HEK293 (cell line): ENCODE measurements at regions not wholly inside any gene's neighbourhood (a gene's known extent, or its start where the extent isn't known, plus 50 kb on each side); places are given as distances from the start of the nearest gene placed in this dataset.

ENCODE experiments used
- CTCF ChIA-PET: fragments of 350-600 bp; formaldehyde crosslinking; extraction: SDS; loops from one replicate; lab custom pipeline; 2021; ENCODE audit warnings: antibody characterized with exemption; lab: Yijun Ruan, JAX
- POLR2A ChIA-PET: fragments of 300-600 bp; formaldehyde crosslinking; extraction: SDS; loops from one replicate; lab custom pipeline; 2020; ENCODE audit warnings: antibody characterized with exemption, inconsistent platforms; lab: Yijun Ruan, JAX
- H3K27ac ChIP-seq: fragments of 200-500 bp; sonication (Bioruptor generic); 2 replicates; pipeline ENCODE4 v1.5.1; 2014; ENCODE audit warnings: low read depth, low read length, control low read depth, inconsistent platforms; ENCODE audit errors: extremely low read depth
- H3K36me3 ChIP-seq, 2 experiments: fragments of 200-500 bp in 1 of 2; sonication (Bioruptor generic) in 1 of 2; 1 replicate in 1 of 2; 2 replicates in 1 of 2; pipeline ENCODE4 v1.5.1; 2014 to 2017; ENCODE audit warnings: inconsistent platforms in 2 of 2, low read length in 2 of 2; ENCODE audit not compliant: control insufficient read depth in 2 of 2, insufficient read depth in 1 of 2
- H3K4me1 ChIP-seq: fragments of 200-500 bp; sonication (Bioruptor generic); 2 replicates; pipeline ENCODE4 v1.5.1; 2014; ENCODE audit warnings: mild to moderate bottlenecking, low read length, inconsistent platforms; ENCODE audit not compliant: control insufficient read depth, insufficient read depth
- H3K4me3 ChIP-seq: 2 replicates; pipeline ENCODE4 v1.5.1; 2011; ENCODE audit warnings: low read depth, mild to moderate bottlenecking, control low read depth, low read length, moderate library complexity
- H3K9me3 ChIP-seq: fragments of 200-500 bp; sonication (Bioruptor generic); 2 replicates; pipeline ENCODE4 v1.5.1; 2014; ENCODE audit warnings: low read depth, low read length, inconsistent platforms; ENCODE audit not compliant: control insufficient read depth, insufficient read depth
- GLIS2 ChIP-seq: fragments of 450-650 bp; formaldehyde crosslinking; IDR thresholded peaks from 2 replicates; pipeline ENCODE4 v1.5.1; 2016; ENCODE audit warnings: missing biosample characterization, missing genetic modification characterization
- PRDM6 ChIP-seq: fragments of 450-650 bp; formaldehyde crosslinking; IDR thresholded peaks from 2 replicates; pipeline ENCODE4 v1.5.1; 2017; ENCODE audit warnings: missing biosample characterization, missing genetic modification characterization
- ZBTB6 ChIP-seq: fragments of 450-650 bp; formaldehyde crosslinking; IDR thresholded peaks from 2 replicates; pipeline ENCODE4 v1.5.1; 2017; ENCODE audit warnings: missing biosample characterization, missing genetic modification characterization
- ZNF169 ChIP-seq: fragments of 450-650 bp; formaldehyde crosslinking; IDR thresholded peaks from 2 replicates; pipeline ENCODE4 v1.5.1; 2016; ENCODE audit warnings: missing biosample characterization, missing genetic modification characterization
- ZNF175 ChIP-seq: fragments of 450-650 bp; formaldehyde crosslinking; IDR thresholded peaks from 2 replicates; pipeline ENCODE4 v1.5.1; 2016; ENCODE audit warnings: missing biosample characterization, missing genetic modification characterization
- ZNF24 ChIP-seq: fragments of 450-650 bp; formaldehyde crosslinking; IDR thresholded peaks from 2 replicates; pipeline ENCODE4 v1.5.1; 2016; ENCODE audit warnings: missing biosample characterization, missing genetic modification characterization
- ZNF26 ChIP-seq: fragments of 450-650 bp; formaldehyde crosslinking; IDR thresholded peaks from 2 replicates; pipeline ENCODE4 v1.5.1; 2016; ENCODE audit warnings: missing biosample characterization, missing genetic modification characterization
- ZNF324 ChIP-seq: fragments of 450-650 bp; formaldehyde crosslinking; IDR thresholded peaks from 2 replicates; pipeline ENCODE4 v1.5.1; 2016; ENCODE audit warnings: missing biosample characterization, missing genetic modification characterization
- ZNF488 ChIP-seq: fragments of 450-650 bp; formaldehyde crosslinking; IDR thresholded peaks from 2 replicates; pipeline ENCODE4 v1.5.1; 2016; ENCODE audit warnings: missing biosample characterization, missing genetic modification characterization
- ZNF518A ChIP-seq: fragments of 450-650 bp; formaldehyde crosslinking; conservative IDR thresholded peaks from 2 replicates; pipeline ENCODE4 v1.5.1; 2016; ENCODE audit warnings: low read depth, missing biosample characterization, missing genetic modification characterization
- ZNF530 ChIP-seq: fragments of 450-650 bp; formaldehyde crosslinking; IDR thresholded peaks from 2 replicates; pipeline ENCODE4 v1.5.1; 2016; ENCODE audit warnings: low read depth, missing biosample characterization, missing genetic modification characterization
- ZNF548 ChIP-seq: fragments of 450-650 bp; formaldehyde crosslinking; IDR thresholded peaks from 2 replicates; pipeline ENCODE4 v1.5.1; 2016; ENCODE audit warnings: missing biosample characterization, missing genetic modification characterization
- ZNF580 ChIP-seq: fragments of 450-650 bp; formaldehyde crosslinking; IDR thresholded peaks from 2 replicates; pipeline ENCODE4 v1.5.1; 2016; ENCODE audit warnings: missing biosample characterization, missing genetic modification characterization
- ZNF596 ChIP-seq: fragments of 450-650 bp; IDR thresholded peaks from 2 replicates; pipeline ENCODE4 v1.5.0; 2018; ENCODE audit warnings: missing biosample characterization, mild to moderate bottlenecking, missing genetic modification characterization, moderate library complexity

- ChIA-PET POLR2A (no interaction called here), CTCF (interaction anchor here (0.6 kb wide), 1 partner anchor 423 kb away, joined by 3 read pairs; no protein-coding TSS in a partner anchor)
- TF ChIP-seq ZNF488 (tag by site-specific recombination) (no peak), ZBTB6 (tag by site-specific recombination) (no peak), ZNF530 (tag by site-specific recombination) (no peak), ZNF596 (tag by site-specific recombination) (no peak), ZNF24 (tag by site-specific recombination) (no peak), ZNF518A (tag by site-specific recombination) (no peak), GLIS2 (no peak), ZNF26 (tag by site-specific recombination) (no peak), PRDM6 (no peak), ZNF169 (tag by site-specific recombination) (no peak), ZNF548 (tag by site-specific recombination) (no peak), ZNF580 (no peak), ZNF175 (tag by site-specific recombination) (no peak), ZNF324 (no peak)
Observed at GRCh38 chr6:113562248-113562647, 294.9 kb upstream of the MARCKS start.

More at GRCh38 chr6:113562248-113562647, 294.9 kb upstream of the MARCKS start:
- no peaks in the 10 kb centered on the region for H3K9me3 ChIP-seq
- no peaks in the 10 kb centered on the region for H3K36me3 ChIP-seq
- no peak overlapping the region for H3K27ac ChIP-seq
- H3K4me3 ChIP-seq = no peak overlapping the region
- no peaks in the 10 kb centered on the region for H3K4me1 ChIP-seq
